Inflammatory macrophage (primary cell): ENCODE measurements at regions not wholly inside any gene's neighbourhood (a gene's known extent, or its start where the extent isn't known, plus 50 kb on each side); places are given as distances from the start of the nearest gene placed in this dataset.
"Not testable (repeated sequence)": the region's sequence is repeated elsewhere in the genome, so short reads cannot be mapped to it uniquely, and the experiment has no call there.

Experiments
- DNase-seq, 2 donors: peaks; one replicate each; pipeline ENCODE4 v3.0.0-alpha.2; 2020 to 2022

- no peak for DNase-seq
Measured at GRCh38 chr9:135278586-135278985, 191.1 kb downstream of the OLFM1 start.

GRCh38 chr9:135279385-135279784 lies 191.9 kb downstream of the OLFM1 start:
- no peak for DNase-seq

GRCh38 chr9:135279834-135280393 lies 192.4 kb downstream of the OLFM1 start:
- DNase-seq, result no peak

GRCh38 chr9:135280666-135281065 lies 193.2 kb downstream of the OLFM1 start:
- DNase-seq, result no peak

- DNase-seq, result no peak
Measured at GRCh38 chr9:135281151-135281550, 193.7 kb downstream of the OLFM1 start.

- DNase-seq, result no peak
Measured at GRCh38 chr9:135281791-135282737, 194.6 kb downstream of the OLFM1 start.

GRCh38 chr9:135282808-135283207 lies 195.3 kb downstream of the OLFM1 start:
- no peak for DNase-seq

- DNase-seq, result no peak
Measured at GRCh38 chr9:135283671-135284070, 195.9 kb upstream of the PPP1R26 start.

- DNase-seq, result no peak
Measured at GRCh38 chr9:135284386-135285134, 195.0 kb upstream of the PPP1R26 start.

- DNase-seq, result not testable (repeated sequence)
Measured at GRCh38 chr9:135286187-135286925, 193.2 kb upstream of the PPP1R26 start.

- DNase-seq, result no peak
Measured at GRCh38 chr9:135286961-135287360, 192.6 kb upstream of the PPP1R26 start.

- DNase-seq, result no peak
Measured at GRCh38 chr9:135287627-135288026, 192.0 kb upstream of the PPP1R26 start.

GRCh38 chr9:135288054-135288453 lies 191.5 kb upstream of the PPP1R26 start:
- DNase-seq, result no peak

- DNase-seq, result no peak
Measured at GRCh38 chr9:135289081-135289491, 190.5 kb upstream of the PPP1R26 start.

GRCh38 chr9:135290086-135290485 lies 189.5 kb upstream of the PPP1R26 start:
- DNase-seq, result no peak

- no peak for DNase-seq
Measured at GRCh38 chr9:135290566-135290965, 189.0 kb upstream of the PPP1R26 start.

- no peak for DNase-seq
Measured at GRCh38 chr9:135291165-135291564, 188.4 kb upstream of the PPP1R26 start.

- no peak for DNase-seq
Measured at GRCh38 chr9:135294836-135295235, 184.7 kb upstream of the PPP1R26 start.

GRCh38 chr9:135295551-135296300 lies 183.9 kb upstream of the PPP1R26 start:
- no peak for DNase-seq

- no peak for DNase-seq
Measured at GRCh38 chr9:135296735-135297455, 182.7 kb upstream of the PPP1R26 start.

- no peak for DNase-seq
Measured at GRCh38 chr9:135297456-135298075, 182.0 kb upstream of the PPP1R26 start.
